Pancreas (tissue), 10 donors: ENCODE measurements at regions not wholly inside any gene's neighbourhood (a gene's known extent, or its start where the extent isn't known, plus 50 kb on each side); places are given as distances from the start of the nearest gene placed in this dataset.

ENCODE experiments used
- ATAC-seq, 4 donors: fragments of 200-7000 bp; cut with Tn5 transposase; one replicate each; pipeline versions ENCODE4 v1.8.0 to v1.9.1; 2020; ENCODE audit warnings: mild to moderate bottlenecking in 4 of 4, moderate library complexity in 4 of 4
- DNase-seq, 6 donors: peaks; one replicate each; pipeline ENCODE4 v3.0.0-alpha.2; 2020
- FAIRE-seq: peaks from 2 replicates; lab custom pipeline; 2012; peaks lifted over from hg19 to GRCh38; lab: Jason Lieb, UNC
- H3K27ac ChIP-seq, 4 donors: fragments of 200-600 bp; sonication (generic); 1 replicate in 3 of 4; 2 replicates in 1 of 4; pipeline versions ENCODE4 v1.5.0 to v1.8.0; 2020
- H3K27me3 ChIP-seq, 4 donors: fragments of 200-600 bp; one replicate each; pipeline ENCODE4 v1.8.0; 2021
- H3K36me3 ChIP-seq, 3 donors: fragments of 200-600 bp; sonication (generic) in 1 of 3; one replicate each; pipeline versions ENCODE4 v1.5.0 to v1.8.0; 2020 to 2021
- H3K4me1 ChIP-seq, 3 donors: fragments of 200-600 bp; one replicate each; pipeline ENCODE4 v1.8.0; 2021
- H3K4me3 ChIP-seq, 4 donors: fragments of 200-600 bp; sonication (generic) in 2 of 4; one replicate each; pipeline versions ENCODE4 v1.5.0 to v1.8.0; 2020 to 2021
- H3K9me3 ChIP-seq, 4 donors: fragments of 200-600 bp; one replicate each; pipeline ENCODE4 v1.8.0; 2021
- CTCF ChIP-seq, 4 donors: fragments of 200-600 bp; sonication (generic) in 3 of 4; IDR thresholded peaks; one replicate each; pipeline versions ENCODE4 v1.5.0 to v1.8.0; 2021; ENCODE audit warnings: antibody characterized with exemption in 4 of 4
- WGBS, 2 donors: extraction: QIAGEN DNeasy Blood & Tissue Kit; methylation state at CpG; one replicate each; pipeline ENCODE4 v1.1.7; 2013; 5-methylcytosine and 5-hydroxymethylcytosine counted together
- intact Hi-C, 3 donors: fragments of 100-400 bp; cut with DNase I; formaldehyde crosslinking; loops; one replicate each; pipeline versions ENCODE4 v1.11.1 to v1.14.2; 2022
- donor health status: healthy with polysubstance abuse.
- donor health status: DM: no; HTN: no; CAD: no; lungs with moderate emphysema.
- donor health status: DM: no; HTN: no; CAD: no.
- donor health status: control.
- donor health status: control.
- donor health status: Bipolar disorder and iron deficiency.
- donor health status: DM: yes; HTN: yes; CAD: no.
- donor health status: DM: no; HTN: no; CAD: no.
- donor health status: DM: no; HTN: no; CAD: no.
- donor health status: DM: yes; HTN: yes; CAD: no.

- ATAC-seq: no peak
- no peaks in the 10 kb centered on the region for H3K36me3 ChIP-seq
- H3K9me3 ChIP-seq: no peaks in the 10 kb centered on the region
- H3K27ac ChIP-seq: no peak overlapping the region
- DNase-seq: no peak
- 35 to 39% methylated on average over 1 of the region's 1 CpG for WGBS, 2 donors
- no peaks in the 10 kb centered on the region for H3K27me3 ChIP-seq
- no peak for TF ChIP-seq CTCF (IDR thresholded peaks at IDR 0.05)
- FAIRE-seq: no peak
- intact Hi-C loops: no loop called here
- H3K4me1 ChIP-seq: no peaks in the 10 kb centered on the region
- H3K4me3 ChIP-seq: no peak overlapping the region
Measured at GRCh38 chr18:39825485-39826150, 2129.4 kb upstream of the PIK3C3 start.

DNA sequence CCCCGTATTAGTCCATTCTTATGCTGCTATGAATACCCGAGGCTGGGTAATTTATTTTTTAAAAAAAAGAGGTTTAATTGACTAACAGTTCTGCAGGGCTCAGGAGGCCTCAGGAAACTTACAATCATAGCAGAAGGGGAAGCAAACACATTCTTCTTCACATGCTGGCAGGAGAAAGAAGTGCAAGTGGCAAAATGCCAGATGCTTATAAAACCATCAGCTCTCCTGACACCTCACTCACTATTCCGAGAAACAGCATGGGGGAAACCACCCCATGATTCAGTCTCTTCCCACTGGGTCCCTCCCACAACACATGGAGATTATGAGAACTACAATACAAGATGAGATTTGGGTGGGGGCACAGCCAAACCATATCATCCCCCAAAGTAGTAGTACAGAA lies 2148.5 kb upstream of the PIK3C3 start:
- H3K36me3 ChIP-seq: no peaks in the 10 kb centered on the region
- 46 to 57% methylated on average over 3 of the region's 3 CpGs for WGBS, 2 donors
- ATAC-seq: no peak

DNA sequence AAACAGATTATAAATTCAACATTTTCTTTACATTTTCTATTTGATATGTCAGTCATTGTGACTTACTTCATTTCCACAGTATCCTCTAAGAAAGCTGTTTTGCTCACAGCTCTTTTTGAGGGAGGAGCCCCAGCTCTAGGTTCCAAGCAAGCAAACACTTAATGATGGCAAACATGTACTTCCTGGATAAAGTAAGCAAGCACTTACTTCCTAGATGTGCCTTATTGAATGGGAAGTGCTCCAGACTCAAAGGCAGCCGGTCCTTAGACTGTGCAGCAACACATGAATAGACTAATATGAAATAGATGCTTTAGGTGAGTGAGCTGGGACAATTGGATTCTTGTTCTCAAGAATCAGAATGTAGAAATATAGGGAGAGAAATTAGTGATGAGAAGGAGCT lies 2149.8 kb upstream of the PIK3C3 start:
- H3K36me3 ChIP-seq: no peaks in the 10 kb centered on the region
- no peak for TF ChIP-seq CTCF (IDR thresholded peaks at IDR 0.05)
- no peaks in the 10 kb centered on the region for H3K4me1 ChIP-seq
- no peak overlapping the region for H3K4me3 ChIP-seq
- no peak for FAIRE-seq
- no peak for DNase-seq
- ATAC-seq: no peak
- no peak overlapping the region for H3K27ac ChIP-seq
- H3K9me3 ChIP-seq: no peaks in the 10 kb centered on the region
- intact Hi-C loops: no loop called here
- 35 to 38% methylated on average over 1 of the region's 1 CpG for WGBS, 2 donors
- H3K27me3 ChIP-seq: no peaks in the 10 kb centered on the region

More for the DNA sequence above, 2148.5 kb upstream of the PIK3C3 start:
- no peaks in the 10 kb centered on the region for H3K27me3 ChIP-seq
- no peak overlapping the region for H3K4me3 ChIP-seq
- FAIRE-seq (no peak), DNase-seq (no peak)
- no peaks in the 10 kb centered on the region for H3K9me3 ChIP-seq
- H3K27ac ChIP-seq: no peak overlapping the region
- no peak for TF ChIP-seq CTCF (IDR thresholded peaks at IDR 0.05)
- H3K4me1 ChIP-seq: no peaks in the 10 kb centered on the region
- intact Hi-C loops: no loop called here

- H3K27ac ChIP-seq: no peak overlapping the region
- WGBS, 2 donors: 76 to 85% methylated on average over 17 of the region's 17 CpGs
- DNase-seq (no peak), ATAC-seq (no peak), FAIRE-seq (no peak)
- TF ChIP-seq CTCF (IDR thresholded peaks at IDR 0.05): no peak
- H3K4me1 ChIP-seq: no peaks in the 10 kb centered on the region
- no peaks in the 10 kb centered on the region for H3K36me3 ChIP-seq
- no peaks in the 10 kb centered on the region for H3K9me3 ChIP-seq
- intact Hi-C loops: no loop called here
- H3K27me3 ChIP-seq: no peaks in the 10 kb centered on the region
- no peak overlapping the region for H3K4me3 ChIP-seq
Measured at GRCh38 chr18:39802648-39803229, 2152.3 kb upstream of the PIK3C3 start.

GRCh38 chr18:39801848-39802247 lies 2153.2 kb upstream of the PIK3C3 start:
- intact Hi-C loops: no loop called here
- FAIRE-seq (no peak), ATAC-seq (no peak), DNase-seq (no peak)
- TF ChIP-seq CTCF (IDR thresholded peaks at IDR 0.05): no peak
- H3K4me1 ChIP-seq: no peaks in the 10 kb centered on the region
- H3K27ac ChIP-seq: no peak overlapping the region
- no peaks in the 10 kb centered on the region for H3K27me3 ChIP-seq
- H3K9me3 ChIP-seq: no peaks in the 10 kb centered on the region
- H3K4me3 ChIP-seq: no peak overlapping the region
- 77 to 87% methylated on average over 9 of the region's 9 CpGs for WGBS, 2 donors
- no peaks in the 10 kb centered on the region for H3K36me3 ChIP-seq
